ENCODE measurements at regions not wholly inside any gene's neighbourhood (a gene's known extent, or its start where the extent isn't known, plus 50 kb on each side); places are given as distances from the start of the nearest gene placed in this dataset.
A peak's percentile ranks its signal among the peaks of the same experiment; 100 is the strongest.

GRCh38 chr2:63692002-63692606 is 103.3 kb downstream of the MDH1 start:
- Histone ChIP-seq H3K4me3 (no peak overlapping the region), H3K79me2 (no peaks in the 10 kb centered on the region), H3K4me1 (ENCODE audit: insufficient read depth) (no peaks in the 10 kb centered on the region), H3K9me3 (ENCODE audit: low read depth) (no peaks in the 10 kb centered on the region), H4K20me1 (ENCODE audit: insufficient read depth, poor library complexity, severe bottlenecking) (no peaks in the 10 kb centered on the region), H3K27me3 (no peaks in the 10 kb centered on the region), H3K36me3 (replicated peaks; ENCODE audit: insufficient read depth, low read depth) (no peaks in the 10 kb centered on the region), H3K9me2 (replicated peaks; ENCODE audit: insufficient read depth) (no peaks in the 10 kb centered on the region), H3K4me2 (no peak overlapping the region), H3K27ac (no peak overlapping the region), H2AFZ (no peak overlapping the region)
- TF ChIP-seq EZH2phosphoT487 (IDR thresholded peaks at IDR 0.05; ENCODE audit: low read depth, severe bottlenecking, unreplicated experiment) (no peak), EZH2 (IDR thresholded peaks at IDR 0.05; ENCODE audit: borderline replicate concordance) (no peak)
- TF ChIP-seq, protein P1, sequence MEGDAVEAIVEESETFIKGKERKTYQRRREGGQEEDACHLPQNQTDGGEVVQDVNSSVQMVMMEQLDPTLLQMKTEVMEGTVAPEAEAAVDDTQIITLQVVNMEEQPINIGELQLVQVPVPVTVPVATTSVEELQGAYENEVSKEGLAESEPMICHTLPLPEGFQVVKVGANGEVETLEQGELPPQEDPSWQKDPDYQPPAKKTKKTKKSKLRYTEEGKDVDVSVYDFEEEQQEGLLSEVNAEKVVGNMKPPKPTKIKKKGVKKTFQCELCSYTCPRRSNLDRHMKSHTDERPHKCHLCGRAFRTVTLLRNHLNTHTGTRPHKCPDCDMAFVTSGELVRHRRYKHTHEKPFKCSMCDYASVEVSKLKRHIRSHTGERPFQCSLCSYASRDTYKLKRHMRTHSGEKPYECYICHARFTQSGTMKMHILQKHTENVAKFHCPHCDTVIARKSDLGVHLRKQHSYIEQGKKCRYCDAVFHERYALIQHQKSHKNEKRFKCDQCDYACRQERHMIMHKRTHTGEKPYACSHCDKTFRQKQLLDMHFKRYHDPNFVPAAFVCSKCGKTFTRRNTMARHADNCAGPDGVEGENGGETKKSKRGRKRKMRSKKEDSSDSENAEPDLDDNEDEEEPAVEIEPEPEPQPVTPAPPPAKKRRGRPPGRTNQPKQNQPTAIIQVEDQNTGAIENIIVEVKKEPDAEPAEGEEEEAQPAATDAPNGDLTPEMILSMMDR (IDR thresholded peaks at IDR 0.05; ENCODE audit: poor library complexity): peak; percentile 69
- WGBS (ENCODE audit: low lambda C conversion rate, missing lambda C conversion rate): 3% methylated on average over 1 of the region's 1 CpG
- DNase-seq (ENCODE audit: low spot score): peak; percentile 55

- TF ChIP-seq EZH2 (IDR thresholded peaks at IDR 0.05; ENCODE audit: borderline replicate concordance): no peak
- TF ChIP-seq EZH2phosphoT487 (IDR thresholded peaks at IDR 0.05; ENCODE audit: low read depth, severe bottlenecking, unreplicated experiment): no peak
- TF ChIP-seq, protein P1 (IDR thresholded peaks at IDR 0.05; ENCODE audit: poor library complexity): no peak
- no peak overlapping the region for H3K4me3 ChIP-seq
- no peak overlapping the region for H3K27ac ChIP-seq
- no peaks in the 10 kb centered on the region for H3K9me3 ChIP-seq (ENCODE audit: low read depth)
- no peak overlapping the region for H3K4me2 ChIP-seq
- H3K27me3 ChIP-seq: no peaks in the 10 kb centered on the region
- no peak overlapping the region for H2AFZ ChIP-seq
- H3K4me1 ChIP-seq (ENCODE audit: insufficient read depth): peaks cover 5% of the 10 kb centered on the region
- no peak for DNase-seq (ENCODE audit: low spot score)
- H3K79me2 ChIP-seq: no peaks in the 10 kb centered on the region
- H4K20me1 ChIP-seq (ENCODE audit: insufficient read depth, poor library complexity, severe bottlenecking): no peaks in the 10 kb centered on the region
- H3K36me3 ChIP-seq (replicated peaks; ENCODE audit: insufficient read depth, low read depth): no peaks in the 10 kb centered on the region
- H3K9me2 ChIP-seq (replicated peaks; ENCODE audit: insufficient read depth): no peaks in the 10 kb centered on the region
Measured at GRCh38 chr2:63695583-63695982, 106.8 kb downstream of the MDH1 start.

DNA sequence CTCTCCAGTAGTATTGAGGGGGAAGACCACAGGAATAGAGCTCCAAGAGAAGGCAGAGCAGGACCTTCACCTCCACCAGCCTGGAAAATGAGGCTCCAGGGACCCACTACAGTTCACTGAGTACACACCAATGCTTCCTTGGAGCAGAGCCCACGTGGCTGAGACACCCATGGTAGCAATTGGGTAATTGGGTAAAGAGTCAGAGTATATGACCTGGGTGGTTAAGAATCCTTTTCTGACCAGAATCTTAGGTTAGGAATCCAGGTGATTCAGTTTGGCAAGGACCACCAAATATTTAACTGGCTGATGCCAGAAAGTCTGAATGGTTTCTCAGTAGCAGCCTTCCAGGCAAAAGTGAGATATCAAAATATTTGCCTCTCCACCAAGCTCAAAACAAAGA is 107.7 kb downstream of the MDH1 start:
- Histone ChIP-seq H4K20me1 (ENCODE audit: insufficient read depth, poor library complexity, severe bottlenecking) (no peaks in the 10 kb centered on the region), H3K27ac (no peak overlapping the region), H3K9me2 (replicated peaks; ENCODE audit: insufficient read depth) (no peaks in the 10 kb centered on the region), H3K4me2 (no peak overlapping the region), H3K27me3 (no peaks in the 10 kb centered on the region), H3K4me1 (ENCODE audit: insufficient read depth) (peaks cover 5% of the 10 kb centered on the region), H3K4me3 (no peak overlapping the region), H3K9me3 (ENCODE audit: low read depth) (no peaks in the 10 kb centered on the region), H3K79me2 (no peaks in the 10 kb centered on the region), H2AFZ (no peak overlapping the region), H3K36me3 (replicated peaks; ENCODE audit: insufficient read depth, low read depth) (no peaks in the 10 kb centered on the region)
- DNase-seq (ENCODE audit: low spot score): no peak
- TF ChIP-seq EZH2phosphoT487 (IDR thresholded peaks at IDR 0.05; ENCODE audit: low read depth, severe bottlenecking, unreplicated experiment) (no peak), EZH2 (IDR thresholded peaks at IDR 0.05; ENCODE audit: borderline replicate concordance) (no peak)
- TF ChIP-seq, protein P1 (IDR thresholded peaks at IDR 0.05; ENCODE audit: poor library complexity): no peak
- 84% methylated on average over 1 of the region's 1 CpG for whole genome bisulfite sequencing (ENCODE audit: low lambda C conversion rate, missing lambda C conversion rate)

DNA sequence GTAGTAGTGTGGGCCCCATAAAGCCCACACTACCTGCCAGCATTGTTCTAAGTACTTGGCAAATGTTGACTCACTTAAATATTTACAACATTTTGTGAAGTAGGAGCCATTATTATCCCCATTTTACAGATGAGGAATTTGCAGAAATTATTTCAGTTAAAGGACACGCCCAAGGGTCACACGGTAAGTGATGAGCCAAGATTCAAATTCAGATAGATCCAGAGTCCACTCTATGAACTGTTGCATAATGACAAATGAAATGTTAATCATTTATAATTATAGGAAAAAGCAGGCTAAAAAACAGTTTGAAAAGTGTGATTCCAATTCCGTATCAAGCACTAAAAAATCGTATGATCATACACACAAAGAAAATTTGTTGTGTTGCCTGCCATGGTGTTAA is 108.4 kb downstream of the MDH1 start:
- no peak overlapping the region for H3K4me3 ChIP-seq
- no peaks in the 10 kb centered on the region for H3K79me2 ChIP-seq
- H3K4me2 ChIP-seq: no peak overlapping the region
- no peaks in the 10 kb centered on the region for H3K36me3 ChIP-seq (replicated peaks; ENCODE audit: insufficient read depth, low read depth)
- H3K9me3 ChIP-seq (ENCODE audit: low read depth): no peaks in the 10 kb centered on the region
- no peak overlapping the region for H3K27ac ChIP-seq
- H2AFZ ChIP-seq: no peak overlapping the region
- no peaks in the 10 kb centered on the region for H4K20me1 ChIP-seq (ENCODE audit: insufficient read depth, poor library complexity, severe bottlenecking)
- TF ChIP-seq EZH2 (IDR thresholded peaks at IDR 0.05; ENCODE audit: borderline replicate concordance) (no peak), EZH2phosphoT487 (IDR thresholded peaks at IDR 0.05; ENCODE audit: low read depth, severe bottlenecking, unreplicated experiment) (no peak)
- TF ChIP-seq, protein P1 (IDR thresholded peaks at IDR 0.05; ENCODE audit: poor library complexity): no peak
- 94% methylated on average over 4 of the region's 4 CpGs for WGBS (ENCODE audit: low lambda C conversion rate, missing lambda C conversion rate)
- H3K27me3 ChIP-seq: no peaks in the 10 kb centered on the region
- DNase-seq (ENCODE audit: low spot score): no peak
- H3K4me1 ChIP-seq (ENCODE audit: insufficient read depth): peaks cover 5% of the 10 kb centered on the region
- H3K9me2 ChIP-seq (replicated peaks; ENCODE audit: insufficient read depth): no peaks in the 10 kb centered on the region

Measured in hepatocyte (in vitro differentiated cells).